NCI-H2227 (cell line): ENCODE measurements at regions not wholly inside any gene's neighbourhood (a gene's known extent, or its start where the extent isn't known, plus 50 kb on each side); places are given as distances from the start of the nearest gene placed in this dataset.

Experiments
- DNase-seq: peaks from one replicate; lab custom pipeline; 2025; ENCODE audit not compliant: unreplicated experiment; lab: John Stamatoyannopoulos, UW

- DNase-seq, result no peak
These were observed 502.3 kb downstream of the EIPR1 start for GRCh38 chr2:2875296-2875695.

GRCh38 chr2:2874805-2875204 lies 502.8 kb downstream of the EIPR1 start:
- no peak for DNase-seq

GRCh38 chr2:2874341-2874740 lies 503.3 kb downstream of the EIPR1 start:
- no peak for DNase-seq

- DNase-seq, result no peak
These were observed 504.2 kb downstream of the EIPR1 start for GRCh38 chr2:2873450-2873811.

- DNase-seq, result no peak
These were observed 504.7 kb downstream of the EIPR1 start for GRCh38 chr2:2872713-2873449.

- no peak for DNase-seq
These were observed 505.4 kb downstream of the EIPR1 start for GRCh38 chr2:2872309-2872617.

- DNase-seq, result no peak
These were observed 505.9 kb downstream of the EIPR1 start for GRCh38 chr2:2871480-2872308.

- no peak for DNase-seq
These were observed 507.5 kb downstream of the EIPR1 start for GRCh38 chr2:2870106-2870505.

- DNase-seq, result no peak
These were observed 508.1 kb downstream of the EIPR1 start for GRCh38 chr2:2869553-2869952.

GRCh38 chr2:2868085-2868484 lies 509.5 kb downstream of the EIPR1 start:
- no peak for DNase-seq

- DNase-seq, result no peak
These were observed 510.1 kb downstream of the EIPR1 start for GRCh38 chr2:2867397-2867979.

- no peak for DNase-seq
These were observed 511.2 kb downstream of the EIPR1 start for GRCh38 chr2:2866459-2866858.

GRCh38 chr2:2862386-2862785 lies 515.2 kb downstream of the EIPR1 start:
- no peak for DNase-seq

- DNase-seq, result no peak
These were observed 515.9 kb downstream of the EIPR1 start for GRCh38 chr2:2861666-2862240.

GRCh38 chr2:2860589-2861300 lies 516.9 kb downstream of the EIPR1 start:
- no peak for DNase-seq

GRCh38 chr2:2859732-2860131 lies 517.9 kb downstream of the EIPR1 start:
- DNase-seq, result no peak

GRCh38 chr2:2859164-2859563 lies 518.5 kb downstream of the EIPR1 start:
- DNase-seq, result no peak

GRCh38 chr2:2856723-2857415 lies 520.7 kb downstream of the EIPR1 start:
- DNase-seq, result no peak

- DNase-seq, result no peak
These were observed 522.3 kb downstream of the EIPR1 start for GRCh38 chr2:2855297-2855696.

- peak; percentile 75 for DNase-seq
These were observed 522.3 kb upstream of the MYT1L start for GRCh38 chr2:2853346-2853745.
